K562 (cell line): ENCODE measurements at regions not wholly inside any gene's neighbourhood (a gene's known extent, or its start where the extent isn't known, plus 50 kb on each side); places are given as distances from the start of the nearest gene placed in this dataset.

ENCODE experiments used
- ADNP ChIP-seq: fragments of 200-800 bp; sonication (Bioruptor generic); IDR thresholded peaks from 2 replicates; pipeline ENCODE4 v1.6.1; 2016; ENCODE audit warnings: missing genetic modification characterization, missing compliant biosample characterization
- AFF1 ChIP-seq, 2 experiments: fragments of 450-650 bp; IDR thresholded peaks; 2 replicates each; pipeline ENCODE4 v1.6.1; 2018; ENCODE audit warnings: mild to moderate bottlenecking in 2 of 2, low read depth in 1 of 2; ENCODE audit not compliant: partially characterized antibody in 2 of 2
- CBFA2T3 ChIP-seq: fragments of 450-650 bp; IDR thresholded peaks from 2 replicates; pipeline ENCODE4 v1.6.1; 2017
- CBX5 ChIP-seq: IDR thresholded peaks from 2 replicates; pipeline ENCODE4 v1.6.1; 2014; ENCODE audit warnings: low read depth, borderline replicate concordance
- CREB3L1 ChIP-seq: fragments of 450-650 bp; IDR thresholded peaks from 2 replicates; pipeline ENCODE4 v1.6.1; 2014; ENCODE audit warnings: low read depth, mild to moderate bottlenecking, moderate library complexity, borderline replicate concordance
- ELK3 ChIP-seq: fragments of 450-650 bp; formaldehyde crosslinking; IDR thresholded peaks from 2 replicates; pipeline ENCODE4 v1.4.0; 2020; ENCODE audit warnings: mild to moderate bottlenecking
- HBP1 ChIP-seq: fragments of 450-650 bp; formaldehyde crosslinking; IDR thresholded peaks from 2 replicates; pipeline ENCODE4 v1.4.0; 2022; ENCODE audit warnings: missing genetic modification characterization
- MBD1 ChIP-seq: fragments of 250-450 bp; sonication (Bioruptor Pico); IDR thresholded peaks from 2 replicates; pipeline ENCODE4 v1.8.0; 2022; ENCODE audit warnings: inconsistent platforms
- MXD1 ChIP-seq: fragments of 250-450 bp; sonication (Bioruptor Pico); IDR thresholded peaks from 2 replicates; pipeline ENCODE4 v1.8.0; 2021; ENCODE audit warnings: borderline replicate concordance, mild to moderate bottlenecking, moderate library complexity; ENCODE audit not compliant: poor library complexity, severe bottlenecking
- NBN ChIP-seq: fragments of 450-650 bp; IDR thresholded peaks from 2 replicates; pipeline ENCODE4 v1.6.1; 2016; ENCODE audit warnings: low read depth, mild to moderate bottlenecking
- NCOA6 ChIP-seq: fragments of 450-650 bp; IDR thresholded peaks from 2 replicates; pipeline ENCODE4 v1.6.1; 2017; ENCODE audit warnings: mild to moderate bottlenecking
- RAD51 ChIP-seq: fragments of 450-650 bp; IDR thresholded peaks from 2 replicates; pipeline ENCODE4 v1.7.1; 2016; ENCODE audit warnings: low read depth, mild to moderate bottlenecking, borderline replicate concordance
- TBP ChIP-seq: optimal IDR thresholded peaks from 2 replicates; pipeline ENCODE3; 2011; ENCODE audit warnings: low read depth, low read length, improper control_type of control experiment
- XRCC4 ChIP-seq: IDR thresholded peaks from one replicate; pipeline ENCODE4 v1.6.1; 2011; ENCODE audit not compliant: insufficient read depth, insufficient read length; ENCODE audit errors: extremely low read depth
- ZNF232 ChIP-seq: sonication (generic); formaldehyde crosslinking; IDR thresholded peaks from 2 replicates; pipeline ENCODE4 v1.8.0; 2022; ENCODE audit warnings: mild to moderate bottlenecking, missing genetic modification reagents
- ZNF444 ChIP-seq: fragments of 250-450 bp; sonication (Bioruptor Pico); IDR thresholded peaks from 2 replicates; pipeline ENCODE4 v1.4.0; 2020; ENCODE audit warnings: mild to moderate bottlenecking, moderate library complexity

GRCh38 chrX:123807835-123808416 is 51.9 kb upstream of the XIAP start (continued):
- TF ChIP-seq CREB3L1 (no peak), ZNF444 (CRISPR knock-in tag) (no peak), NCOA6 (no peak), TBP (no peak), AFF1 (IDR thresholded peaks at IDR 0.05; ENCODE audit: low read depth in 1 of 2, partially characterized antibody in 2 of 2) (no peak), ADNP (no peak), CBX5 (no peak), CBFA2T3 (peak; percentile 30), HBP1 (CRISPR knock-in tag) (no peak), MBD1 (CRISPR knock-in tag) (no peak), ELK3 (no peak), NBN (no peak), MXD1 (CRISPR knock-in tag) (no peak), XRCC4 (no peak), RAD51 (peak; percentile 48; the same call in 1 of the 2 replicates), ZNF232 (CRISPR knock-in tag) (no peak)
